Testis (tissue), 2 donors: ENCODE measurements at regions not wholly inside any gene's neighbourhood (a gene's known extent, or its start where the extent isn't known, plus 50 kb on each side); places are given as distances from the start of the nearest gene placed in this dataset.

ENCODE experiments used
- POLR2A ChIP-seq: fragments of 450-650 bp; IDR thresholded peaks from one replicate; pipeline ENCODE4 v1.6.1; 2017; ENCODE audit warnings: antibody characterized with exemption, mild to moderate bottlenecking, moderate library complexity
- TF ChIP-seq, protein P1 (sequence below), 3 experiments: fragments of 450-650 bp in 2 of 3; fragments of 200-600 bp in 1 of 3; sonication (generic) in 1 of 3; IDR thresholded peaks; one replicate each; pipeline ENCODE4 v1.5.1; 2016 to 2019; ENCODE audit warnings: antibody characterized with exemption in 3 of 3, mild to moderate bottlenecking in 2 of 3, moderate library complexity in 1 of 3

DNA sequence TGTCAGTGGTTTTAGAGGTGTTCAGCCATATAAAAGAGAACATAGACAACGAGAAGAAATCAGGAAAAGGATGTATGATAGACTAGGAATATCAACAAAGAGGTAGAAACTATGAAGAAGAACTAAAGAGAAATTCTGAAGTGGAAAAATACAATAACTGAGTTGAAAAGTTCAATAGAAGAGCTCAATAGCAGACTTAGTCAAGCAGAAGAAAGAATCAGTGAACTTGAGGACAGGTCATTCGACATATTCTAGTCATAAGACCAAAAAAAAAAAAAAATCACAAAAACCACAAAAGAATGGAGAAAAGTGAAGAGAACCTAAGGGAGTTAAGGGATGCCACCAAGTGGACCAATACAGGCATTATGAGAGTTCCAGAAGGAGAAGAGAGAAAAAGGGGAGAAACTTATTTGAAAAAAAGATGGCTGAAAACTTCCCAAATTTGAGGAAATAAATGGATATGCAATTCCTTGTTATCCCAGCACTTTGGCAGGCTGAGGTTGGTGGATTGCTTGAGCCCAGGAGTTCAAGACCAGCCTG is 321.2 kb downstream of the ABCC12 start:
- TF ChIP-seq, protein P1, sequence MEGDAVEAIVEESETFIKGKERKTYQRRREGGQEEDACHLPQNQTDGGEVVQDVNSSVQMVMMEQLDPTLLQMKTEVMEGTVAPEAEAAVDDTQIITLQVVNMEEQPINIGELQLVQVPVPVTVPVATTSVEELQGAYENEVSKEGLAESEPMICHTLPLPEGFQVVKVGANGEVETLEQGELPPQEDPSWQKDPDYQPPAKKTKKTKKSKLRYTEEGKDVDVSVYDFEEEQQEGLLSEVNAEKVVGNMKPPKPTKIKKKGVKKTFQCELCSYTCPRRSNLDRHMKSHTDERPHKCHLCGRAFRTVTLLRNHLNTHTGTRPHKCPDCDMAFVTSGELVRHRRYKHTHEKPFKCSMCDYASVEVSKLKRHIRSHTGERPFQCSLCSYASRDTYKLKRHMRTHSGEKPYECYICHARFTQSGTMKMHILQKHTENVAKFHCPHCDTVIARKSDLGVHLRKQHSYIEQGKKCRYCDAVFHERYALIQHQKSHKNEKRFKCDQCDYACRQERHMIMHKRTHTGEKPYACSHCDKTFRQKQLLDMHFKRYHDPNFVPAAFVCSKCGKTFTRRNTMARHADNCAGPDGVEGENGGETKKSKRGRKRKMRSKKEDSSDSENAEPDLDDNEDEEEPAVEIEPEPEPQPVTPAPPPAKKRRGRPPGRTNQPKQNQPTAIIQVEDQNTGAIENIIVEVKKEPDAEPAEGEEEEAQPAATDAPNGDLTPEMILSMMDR (IDR thresholded peaks at IDR 0.05), result no peak
- TF ChIP-seq POLR2A, result no peak
